Stimulated activated CD4-positive, alpha-beta T cell treated with anti-CD3 and anti-CD28 coated beads, Interleukin-15, amount 100 ng/mL, for 24 hours (primary cell): ENCODE measurements at regions not wholly inside any gene's neighbourhood (a gene's known extent, or its start where the extent isn't known, plus 50 kb on each side); places are given as distances from the start of the nearest gene placed in this dataset.
"Not testable (repeated sequence)": the region's sequence is repeated elsewhere in the genome, so short reads cannot be mapped to it uniquely, and the experiment has no call there.

Source experiments
- DNase-seq: peaks from one replicate; pipeline ENCODE4 v3.0.0-alpha.2; 2020

GRCh38 chr4:159673221-159673620 lies 570.3 kb downstream of the RAPGEF2 start:
- DNase-seq: no peak

DNA sequence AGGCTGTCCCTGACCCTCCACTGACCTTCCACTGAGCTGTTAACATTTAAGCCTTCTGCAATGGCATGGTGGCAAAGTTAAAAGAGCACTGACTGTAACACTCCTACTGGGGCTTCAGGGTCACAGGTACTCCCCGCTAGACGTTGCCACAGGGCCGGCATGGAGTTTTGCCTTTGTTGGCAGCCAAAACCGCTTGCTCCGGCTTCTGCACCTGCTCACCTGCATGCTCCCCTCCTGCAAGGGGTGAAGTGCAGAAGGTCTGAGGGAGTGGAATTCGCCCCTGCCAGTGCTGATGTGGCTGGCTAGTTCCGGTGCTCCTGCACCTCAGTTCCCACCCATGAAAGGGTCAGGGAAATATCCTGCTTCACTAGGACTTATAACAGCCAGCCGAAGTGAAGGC lies 571.4 kb downstream of the RAPGEF2 start:
- DNase-seq: no peak

GRCh38 chr4:159677521-159677920 lies 574.6 kb downstream of the RAPGEF2 start:
- DNase-seq: no peak

DNA sequence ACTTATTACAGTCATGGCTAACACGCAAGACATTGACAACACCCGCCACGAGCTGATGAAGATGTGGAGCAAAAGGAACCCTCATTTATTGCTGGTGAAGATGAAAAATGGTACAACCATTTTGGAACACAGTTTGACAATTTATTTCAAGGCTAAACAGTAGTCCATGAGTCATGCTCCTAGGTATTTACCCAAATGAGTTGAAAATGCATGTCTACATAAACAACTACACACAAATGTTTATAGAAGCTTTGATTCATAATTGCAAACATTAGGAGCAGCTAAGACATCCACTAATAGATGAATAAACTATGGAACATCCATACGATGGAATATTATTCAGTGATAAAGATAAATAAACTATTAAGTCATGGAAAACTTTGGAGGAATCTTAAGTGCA lies 580.1 kb downstream of the RAPGEF2 start:
- DNase-seq: no peak

- DNase-seq: no peak
These were observed 581.2 kb downstream of the RAPGEF2 start for GRCh38 chr4:159684061-159684460.

DNA sequence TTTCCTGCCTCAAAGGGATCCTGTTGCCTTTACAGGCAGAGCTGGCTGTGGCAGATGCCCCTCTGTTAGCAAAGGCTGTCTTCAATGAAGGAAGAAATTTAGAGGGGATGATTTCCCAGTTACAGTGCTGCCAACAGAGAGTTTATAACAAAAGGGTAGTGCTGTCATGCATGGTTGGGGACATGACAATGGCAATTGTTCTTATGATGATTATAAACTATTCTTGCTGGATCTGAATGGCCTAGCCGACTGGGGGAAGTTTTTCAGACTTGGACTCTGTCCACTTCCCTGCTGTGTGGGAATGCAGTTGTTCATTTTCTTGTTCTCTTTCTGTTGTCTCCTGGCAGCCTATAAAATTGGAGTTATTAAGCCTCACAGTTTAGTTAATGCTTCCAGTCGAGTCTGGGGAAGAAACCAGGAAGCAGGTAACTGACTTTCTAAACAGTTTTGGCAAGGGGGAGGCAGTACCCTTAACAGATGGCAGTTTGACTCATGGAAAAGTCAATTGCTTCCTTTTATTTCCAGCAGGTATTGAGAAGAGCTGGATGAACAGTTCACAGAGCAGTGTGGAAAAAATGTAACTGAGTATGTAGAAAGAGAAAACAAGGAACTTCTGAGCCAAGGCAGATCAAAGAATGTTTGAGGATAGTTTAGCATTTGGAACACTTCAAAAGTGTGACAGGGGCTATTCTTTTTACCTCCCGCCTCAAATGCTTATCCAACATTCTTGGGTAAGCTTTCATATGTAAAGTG lies 582.6 kb downstream of the RAPGEF2 start:
- no peak for DNase-seq

- DNase-seq: no peak
These were observed 586.6 kb downstream of the RAPGEF2 start for GRCh38 chr4:159689526-159689925.

DNA sequence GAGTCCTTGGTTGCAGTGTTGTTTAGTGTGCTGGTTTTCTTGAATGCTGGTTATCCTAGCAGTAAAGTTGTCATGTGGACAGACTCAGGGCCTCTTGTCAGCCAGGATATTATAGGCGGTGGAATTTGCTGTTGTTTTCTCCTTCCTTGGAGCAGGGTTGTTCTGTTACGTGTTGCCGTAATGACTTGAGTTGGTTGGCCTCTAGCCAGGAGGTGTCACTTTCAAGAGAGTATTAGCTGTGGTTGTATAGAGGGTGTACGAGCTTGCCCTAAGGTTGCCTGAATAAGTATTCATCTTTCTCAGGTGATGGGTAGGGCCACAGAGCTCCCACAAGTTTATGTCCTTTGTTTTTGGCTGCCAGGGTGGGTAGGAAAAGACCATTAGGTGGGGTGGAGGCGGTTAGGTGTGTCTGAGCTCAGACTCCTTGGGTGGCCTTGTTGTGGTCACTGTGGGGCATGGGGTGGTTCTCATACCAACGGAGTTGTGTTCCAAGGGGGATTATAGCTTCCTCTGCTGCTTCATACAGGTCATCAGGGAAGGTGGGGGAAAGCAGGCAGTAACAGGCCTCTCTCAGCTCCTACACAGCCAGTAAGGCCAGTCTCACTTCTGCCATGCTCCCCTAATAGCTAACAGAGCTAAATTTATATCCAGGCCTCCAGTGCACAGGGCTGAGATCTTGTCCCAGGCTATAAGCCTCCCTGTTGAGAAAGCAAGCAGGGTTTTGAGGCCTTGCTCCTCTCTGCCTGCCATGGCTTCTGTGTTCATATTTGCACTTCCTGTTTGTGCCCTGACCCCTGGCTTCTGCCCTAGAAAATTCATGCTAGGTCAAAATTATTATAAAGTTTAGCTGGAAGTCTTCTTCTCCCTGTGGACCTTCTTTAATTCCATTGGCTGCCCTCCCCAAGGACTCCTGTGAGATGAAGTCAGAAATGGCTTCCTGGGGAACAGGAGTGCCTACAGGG lies 594.7 kb downstream of the RAPGEF2 start:
- DNase-seq: no peak

DNA sequence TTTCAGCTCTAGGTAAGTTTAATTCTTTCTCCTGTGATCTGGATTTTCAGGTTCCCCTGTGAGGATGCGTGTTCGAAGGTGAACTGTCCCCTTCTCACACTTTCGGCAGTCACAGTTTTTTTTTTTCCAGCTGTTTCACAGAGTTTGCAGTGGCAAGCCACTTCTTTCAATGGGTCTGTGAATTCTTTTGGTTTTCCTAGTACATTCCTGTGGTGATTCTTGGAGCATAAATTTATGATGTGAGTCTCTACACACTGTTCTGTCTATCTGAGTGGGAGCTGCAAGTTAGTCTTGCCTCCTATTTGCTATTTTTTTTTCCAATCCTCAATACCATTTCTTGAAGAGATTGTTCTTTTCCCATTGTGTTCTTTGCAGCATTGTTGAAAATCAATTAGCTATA lies 595.5 kb downstream of the RAPGEF2 start:
- no peak for DNase-seq

DNA sequence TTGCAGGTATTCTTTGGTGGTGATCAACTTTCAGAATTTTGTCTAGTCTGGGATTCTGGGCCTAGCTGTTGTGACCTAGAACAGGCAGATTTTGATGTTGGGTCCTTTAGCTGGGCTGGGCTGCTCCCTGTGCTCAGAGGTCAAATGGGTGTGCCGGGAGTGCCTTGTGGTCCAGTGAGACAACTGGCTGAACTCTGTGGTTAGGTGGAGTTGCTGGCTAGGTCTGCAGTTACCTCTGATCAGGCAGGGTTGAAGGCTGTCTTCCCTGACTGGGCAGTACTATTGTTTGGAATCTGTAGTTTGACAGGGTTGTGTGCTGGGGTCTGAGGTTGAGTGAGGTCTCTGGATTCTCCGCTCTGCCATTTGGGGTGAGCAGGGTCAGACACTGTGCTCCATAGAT lies 599.3 kb downstream of the RAPGEF2 start:
- DNase-seq: no peak

GRCh38 chr4:159705334-159705733 lies 602.5 kb downstream of the RAPGEF2 start:
- DNase-seq: no peak

DNA sequence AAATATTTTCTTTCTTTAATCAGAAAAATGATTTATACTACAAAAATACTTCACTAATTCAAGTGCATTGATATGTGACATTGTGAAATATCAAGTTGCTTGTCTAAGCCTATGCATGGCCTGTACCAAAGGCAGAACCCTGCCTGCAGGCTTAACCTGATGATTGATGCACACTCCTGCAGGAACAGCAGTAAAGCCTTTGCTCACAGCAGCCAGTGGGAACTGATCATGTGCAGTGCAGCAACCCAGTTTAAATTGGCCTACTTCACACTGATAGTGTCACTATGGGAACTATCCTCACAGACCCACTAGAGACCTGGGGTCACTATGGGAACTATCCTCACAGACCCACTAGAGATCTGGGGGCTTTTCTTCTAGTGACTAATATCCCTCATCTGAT lies 603.8 kb downstream of the RAPGEF2 start:
- no peak for DNase-seq

DNA sequence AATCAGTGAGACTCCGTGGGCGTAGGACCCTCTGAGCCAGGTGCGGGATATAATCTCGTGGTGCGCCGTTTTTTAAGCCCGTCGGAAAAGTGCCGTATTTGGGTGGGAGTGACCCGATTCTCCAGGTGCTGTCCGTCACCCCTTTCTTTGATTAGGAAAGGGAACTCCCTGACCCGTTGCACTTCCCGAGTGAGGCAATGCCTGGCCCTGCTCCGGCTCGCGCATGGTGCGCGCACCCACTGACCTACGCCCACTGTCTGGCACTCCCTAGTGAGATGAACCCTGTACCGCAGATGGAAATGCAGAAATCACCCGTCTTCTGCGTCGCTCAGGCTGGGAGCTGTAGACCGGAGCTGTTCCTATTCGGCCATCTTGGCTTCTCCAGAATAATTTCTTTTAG lies 612.3 kb downstream of the RAPGEF2 start:
- DNase-seq: not testable (repeated sequence)

DNA sequence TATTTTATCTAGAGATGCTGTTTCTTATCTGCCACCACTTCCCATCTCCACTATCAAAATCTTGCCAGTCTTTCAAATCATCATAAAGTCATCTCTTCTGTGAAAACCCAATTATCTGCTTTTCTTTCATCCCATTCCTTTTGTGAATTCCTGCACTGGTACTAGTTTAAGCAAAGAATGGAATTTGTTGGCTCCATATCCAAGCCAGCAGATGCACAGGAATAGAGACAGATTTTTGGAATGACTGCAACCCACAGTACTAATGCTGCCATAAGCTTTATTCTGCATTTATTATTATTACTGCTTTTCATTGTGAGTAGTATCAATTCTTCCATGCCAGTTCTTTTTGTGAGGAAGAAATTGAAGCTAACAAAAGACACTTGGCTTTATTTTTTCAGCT lies 616.7 kb downstream of the RAPGEF2 start:
- no peak for DNase-seq

DNA sequence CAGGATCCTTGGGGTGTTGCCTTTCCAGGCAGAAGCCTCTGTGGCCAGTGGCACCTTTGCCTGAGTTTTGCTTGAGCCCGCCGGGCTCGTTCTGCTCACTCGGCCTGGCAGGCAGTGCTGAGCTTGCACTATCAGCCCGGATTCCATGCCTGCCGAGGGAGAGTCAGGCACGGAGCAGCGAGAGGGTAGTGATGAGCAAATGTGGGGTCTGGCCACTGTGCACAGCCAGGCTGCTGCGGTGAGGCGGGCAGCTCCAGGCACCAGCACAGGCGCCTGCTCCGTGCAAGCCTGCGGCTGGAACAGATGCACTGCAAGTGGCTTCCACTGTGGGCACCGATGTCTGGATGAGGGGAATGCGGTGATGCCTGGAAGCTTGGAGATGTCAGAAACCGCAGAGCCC lies 619.2 kb downstream of the RAPGEF2 start:
- DNase-seq: no peak

DNA sequence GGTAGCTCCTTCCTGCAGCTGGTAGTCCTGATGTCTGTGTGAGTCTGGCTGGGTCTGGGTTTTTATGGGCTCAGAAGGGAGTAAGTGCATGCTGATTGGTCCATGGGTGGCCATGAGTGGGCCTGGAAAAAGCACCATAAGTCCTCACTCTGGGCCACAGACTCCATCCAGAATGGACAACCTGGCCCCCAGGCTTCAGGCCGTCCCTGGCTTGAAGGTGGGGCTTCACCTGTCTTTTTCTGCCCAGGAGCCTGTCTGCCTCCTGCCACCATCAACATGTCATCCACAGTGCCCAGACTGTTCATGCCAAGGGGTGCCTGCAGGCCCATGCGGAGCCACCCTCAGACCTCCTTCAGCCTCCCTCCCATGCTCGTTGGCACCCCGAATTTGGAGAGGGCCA lies 620.0 kb downstream of the RAPGEF2 start:
- DNase-seq: no peak

- no peak for DNase-seq
These were observed 620.6 kb downstream of the RAPGEF2 start for GRCh38 chr4:159723341-159724048.

DNA sequence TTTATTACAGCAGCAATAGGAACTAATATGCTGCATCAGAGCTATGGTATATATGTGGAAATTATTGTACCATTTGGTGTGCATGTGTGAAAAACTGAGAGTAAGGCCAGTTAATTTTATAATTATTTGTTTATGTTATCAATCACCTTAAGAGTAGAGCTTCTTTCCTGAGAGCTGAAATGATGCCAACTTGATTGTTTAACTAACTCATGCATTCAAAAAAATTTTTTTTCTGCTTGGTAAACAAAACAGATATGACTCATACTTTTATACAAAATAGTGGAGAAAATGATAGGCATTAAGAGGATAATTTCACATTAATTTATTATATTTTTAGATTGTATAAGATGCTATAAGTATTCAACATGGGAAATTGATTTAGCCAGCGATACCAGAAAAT lies 622.7 kb downstream of the RAPGEF2 start:
- no peak for DNase-seq

- DNase-seq: no peak
These were observed 632.7 kb downstream of the RAPGEF2 start for GRCh38 chr4:159735281-159736207.

DNA sequence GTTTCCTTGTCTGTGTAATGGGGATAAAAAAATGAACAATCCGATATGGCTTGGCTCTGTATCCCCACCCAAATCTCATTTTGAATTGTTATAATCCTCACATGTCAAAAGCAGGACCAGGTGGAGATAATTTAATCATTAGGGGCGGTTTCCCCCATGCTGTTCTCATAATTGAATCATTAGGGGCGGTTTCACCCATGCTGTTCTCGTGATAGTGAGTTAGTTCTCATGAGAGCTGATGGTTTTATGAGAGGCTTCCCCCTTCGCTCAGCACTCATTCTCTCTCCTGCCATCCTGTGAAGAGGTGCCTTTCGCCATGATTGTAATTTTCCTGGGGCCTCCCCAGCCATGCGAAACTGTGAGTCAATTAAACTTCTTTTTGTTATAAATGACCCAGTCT lies 633.5 kb downstream of the RAPGEF2 start:
- no peak for DNase-seq

GRCh38 chr4:159743971-159744370 lies 641.1 kb downstream of the RAPGEF2 start:
- DNase-seq: no peak

GRCh38 chr4:159747983-159748382 lies 645.1 kb downstream of the RAPGEF2 start:
- no peak for DNase-seq
